ENCODE measurements at regions not wholly inside any gene's neighbourhood (a gene's known extent, or its start where the extent isn't known, plus 50 kb on each side); places are given as distances from the start of the nearest gene placed in this dataset.

- no peak for TF ChIP-seq CTCF (IDR thresholded peaks at IDR 0.05)
- no peak for TF ChIP-seq ZFX (IDR thresholded peaks at IDR 0.05; ENCODE audit: borderline replicate concordance)
Observed at GRCh38 chr2:194822657-194823056, 834.4 kb upstream of the SLC39A10 start.

Measured in 22Rv1 (cell line).